SIG-M5 treated with dmso at 0.1 percent for 504 hours (cell line): ENCODE measurements at regions not wholly inside any gene's neighbourhood (a gene's known extent, or its start where the extent isn't known, plus 50 kb on each side); places are given as distances from the start of the nearest gene placed in this dataset.
"Not testable (repeated sequence)": the region's sequence is repeated elsewhere in the genome, so short reads cannot be mapped to it uniquely, and the experiment has no call there.

Experiments
- DNase-seq: peaks from one replicate; lab custom pipeline; 2025; ENCODE audit not compliant: unreplicated experiment; lab: John Stamatoyannopoulos, UW

DNA sequence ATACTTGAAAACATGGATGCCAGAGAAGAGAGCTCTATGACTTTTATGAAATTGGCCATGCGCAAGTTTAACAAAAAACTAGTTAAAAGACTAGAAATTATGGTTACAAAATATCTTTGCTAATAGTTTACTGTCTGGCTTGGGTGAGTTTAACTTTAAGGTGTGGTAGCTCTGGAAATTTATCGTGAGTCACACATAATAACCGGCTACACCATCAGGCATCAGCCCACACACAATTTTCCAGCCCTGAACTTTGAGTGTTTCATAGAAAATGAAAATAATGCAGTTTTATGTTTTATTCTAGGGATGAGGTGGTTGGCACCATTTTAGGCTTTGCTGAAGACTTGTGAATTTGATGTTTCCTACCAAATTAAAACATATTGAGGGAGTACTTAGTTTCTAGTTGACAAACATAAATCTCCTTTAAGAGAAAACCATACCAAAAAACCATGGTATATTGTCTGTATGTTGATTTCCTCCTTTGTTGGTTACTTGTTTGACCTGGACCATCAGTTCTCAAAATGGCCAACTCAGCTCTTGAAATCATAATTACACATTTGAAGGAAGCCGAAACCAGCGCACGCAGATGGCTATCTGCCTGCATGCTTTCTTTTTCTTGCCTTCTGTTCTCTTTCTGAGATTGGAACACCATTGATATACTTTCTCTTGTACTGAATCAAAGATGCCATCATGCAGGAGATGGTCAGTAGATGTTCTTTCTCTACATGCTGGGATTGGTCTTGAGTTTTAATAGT lies 125.1 kb downstream of the AKAP11 start:
- no peak for DNase-seq

DNA sequence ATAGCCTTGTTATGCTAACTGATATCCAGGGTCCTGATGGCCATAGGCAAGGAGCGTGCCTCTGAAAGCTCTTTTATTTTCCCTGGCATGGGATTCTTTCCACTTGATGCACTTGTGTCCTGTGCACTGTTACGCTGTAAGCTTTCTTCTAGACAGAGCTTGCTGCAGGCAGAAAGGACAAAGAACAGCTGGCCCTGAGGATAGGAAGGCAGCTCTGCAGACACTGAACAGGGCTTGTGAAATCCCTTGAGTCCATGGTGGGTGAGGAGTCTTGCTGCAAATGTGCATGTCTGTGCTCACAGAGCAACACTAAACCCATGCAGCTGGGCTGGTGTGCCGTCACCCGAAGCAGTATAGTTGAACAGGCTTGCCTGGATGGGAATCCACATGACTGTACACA lies 126.6 kb downstream of the AKAP11 start:
- no peak for DNase-seq

DNA sequence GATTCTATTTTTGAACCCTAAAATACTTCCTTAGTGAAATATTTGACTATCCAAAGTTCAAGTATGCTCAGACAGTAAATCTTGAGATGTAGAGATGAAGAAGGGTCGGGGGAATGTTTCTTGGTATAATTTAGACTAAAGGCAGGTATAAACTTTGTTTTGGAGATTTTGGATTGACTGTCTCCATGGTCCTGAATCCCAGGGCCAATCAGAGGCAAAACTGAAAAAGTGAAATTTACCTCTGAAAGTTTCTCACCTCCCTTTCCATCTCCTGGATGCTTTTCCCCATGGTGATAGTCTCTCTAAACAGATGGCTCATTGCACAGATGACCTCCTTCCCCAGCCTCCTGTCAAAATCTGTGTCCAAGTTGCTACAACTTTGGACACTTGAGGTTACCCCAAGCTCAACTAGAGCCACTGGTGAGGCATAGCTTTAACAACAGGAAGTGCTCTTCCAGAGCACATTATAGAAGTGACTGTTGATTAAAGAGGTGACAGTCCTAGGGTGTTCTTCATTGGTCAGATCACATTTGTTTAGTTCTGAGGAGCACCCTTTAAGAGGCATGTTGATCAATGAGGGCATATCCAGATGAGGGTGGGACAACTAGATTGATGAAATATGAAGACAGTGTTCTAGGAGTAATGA lies 128.4 kb downstream of the AKAP11 start:
- DNase-seq = no peak

DNA sequence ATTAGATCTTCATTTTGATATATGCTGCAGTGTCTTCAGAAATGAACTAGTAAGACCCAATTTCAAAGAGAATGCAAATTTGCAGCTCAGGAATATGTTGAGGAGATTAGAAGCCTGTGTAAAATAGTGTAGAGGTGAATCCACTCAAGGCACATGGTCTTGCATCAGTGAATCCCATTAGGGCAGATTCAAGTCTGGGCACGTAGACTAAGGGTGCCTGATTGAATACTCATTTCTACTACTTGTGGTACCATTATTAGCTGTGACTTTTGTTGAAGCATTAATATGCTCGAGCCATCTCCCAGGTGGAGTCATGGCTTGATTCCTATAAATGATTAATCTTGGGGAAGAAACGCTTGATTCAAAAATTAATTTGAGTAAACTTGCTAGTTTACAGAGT lies 129.4 kb downstream of the AKAP11 start:
- no peak for DNase-seq

DNA sequence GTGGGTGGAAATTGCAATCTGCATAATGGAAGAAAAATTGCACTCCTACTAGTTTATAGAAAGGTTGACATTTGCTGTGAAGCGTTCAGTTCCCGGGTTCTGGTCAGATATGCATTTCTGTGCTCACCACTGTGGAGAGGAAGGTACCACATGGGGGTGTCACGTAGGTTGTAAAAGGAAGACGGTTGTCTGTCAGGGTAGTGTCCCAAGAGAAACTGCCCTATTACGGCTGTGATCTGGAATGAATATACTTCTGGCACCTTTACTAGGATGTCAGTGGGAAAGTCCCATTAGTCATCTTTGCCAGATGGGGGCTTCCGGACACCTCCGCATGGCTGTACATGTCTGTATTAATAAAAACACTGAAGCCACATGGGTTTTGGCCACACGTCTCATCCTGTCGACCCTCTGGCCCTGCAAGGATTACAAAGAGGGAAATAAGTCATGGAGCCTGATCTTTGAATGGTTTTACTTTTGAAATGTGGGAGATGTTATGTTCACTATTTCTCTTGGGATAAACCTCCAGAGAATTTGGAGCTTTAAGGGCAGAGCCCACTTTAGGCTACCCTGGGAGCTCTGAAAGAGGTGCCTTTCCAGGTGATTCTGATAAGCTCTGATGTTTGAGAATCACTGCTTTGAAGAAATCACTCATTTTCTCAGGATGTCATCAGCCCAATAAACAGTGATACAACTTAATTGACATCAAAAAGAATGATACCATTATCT lies 133.9 kb downstream of the AKAP11 start:
- no peak for DNase-seq

DNA sequence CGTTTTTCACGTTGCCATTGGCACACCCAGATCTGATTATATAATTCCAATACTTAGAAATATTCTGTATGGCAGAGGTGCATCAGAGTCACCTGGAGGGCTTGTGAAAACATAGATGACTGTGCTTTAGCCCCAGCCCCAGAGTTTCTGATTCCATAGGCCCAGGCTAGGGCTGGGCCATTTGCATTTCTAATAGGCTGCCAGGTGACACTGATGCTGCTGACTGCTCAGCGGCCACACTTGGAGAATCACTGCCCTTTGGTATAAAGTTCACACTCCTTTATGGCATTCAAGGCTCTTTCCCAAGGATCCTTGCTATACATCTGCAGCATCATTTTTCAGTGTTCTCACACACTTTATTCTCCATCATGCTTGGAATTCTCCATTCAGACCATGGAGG lies 137.1 kb downstream of the AKAP11 start:
- no peak for DNase-seq

DNA sequence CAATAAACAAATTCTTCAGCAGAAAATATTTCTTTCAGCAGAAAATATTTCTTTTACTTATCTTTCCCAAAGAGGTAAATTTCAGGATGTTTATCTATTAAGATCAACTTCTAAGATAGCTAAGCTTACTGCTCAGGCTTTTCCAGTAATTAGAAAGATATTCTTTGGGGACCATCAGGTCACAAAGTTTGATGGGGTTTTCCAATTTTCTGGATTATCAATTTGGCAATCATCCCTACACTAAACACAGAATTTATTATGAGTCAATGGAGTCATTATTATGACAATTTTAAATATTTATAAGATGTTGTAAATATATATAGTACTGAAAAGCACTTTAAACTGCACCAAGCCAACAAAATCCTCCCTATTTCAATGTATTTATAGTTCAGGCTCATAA lies 137.6 kb downstream of the AKAP11 start:
- DNase-seq = no peak

DNA sequence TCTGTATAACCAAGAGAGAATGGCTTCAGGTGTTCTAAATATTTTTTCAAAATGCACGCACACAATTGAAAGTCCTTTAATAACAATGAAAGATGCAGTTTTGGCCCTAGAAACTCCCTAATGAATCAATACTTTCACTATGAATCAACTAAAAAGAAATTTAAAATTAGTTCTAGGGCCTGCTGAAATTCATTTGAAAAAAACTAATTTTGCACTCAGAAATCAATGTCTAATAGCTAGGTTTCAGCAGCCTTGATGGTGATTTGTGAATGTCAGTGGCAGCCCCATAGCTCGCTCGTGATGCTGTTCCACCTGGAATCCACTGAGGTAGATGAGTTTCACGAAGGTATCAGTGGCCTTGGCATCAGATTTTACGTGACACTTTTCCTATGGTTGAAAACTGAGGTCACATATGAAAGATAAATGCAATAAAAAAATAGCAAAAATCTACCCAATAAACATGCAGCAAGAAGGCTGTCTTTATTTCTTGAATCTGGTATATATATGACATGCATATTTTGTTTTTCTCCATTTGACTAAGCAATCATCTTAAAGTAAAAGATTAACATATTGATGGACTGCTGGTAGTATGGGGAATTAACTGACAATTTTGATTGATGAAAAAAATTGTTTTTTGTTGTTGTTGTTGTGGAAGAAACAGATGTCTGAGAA lies 141.0 kb downstream of the AKAP11 start:
- no peak for DNase-seq

DNA sequence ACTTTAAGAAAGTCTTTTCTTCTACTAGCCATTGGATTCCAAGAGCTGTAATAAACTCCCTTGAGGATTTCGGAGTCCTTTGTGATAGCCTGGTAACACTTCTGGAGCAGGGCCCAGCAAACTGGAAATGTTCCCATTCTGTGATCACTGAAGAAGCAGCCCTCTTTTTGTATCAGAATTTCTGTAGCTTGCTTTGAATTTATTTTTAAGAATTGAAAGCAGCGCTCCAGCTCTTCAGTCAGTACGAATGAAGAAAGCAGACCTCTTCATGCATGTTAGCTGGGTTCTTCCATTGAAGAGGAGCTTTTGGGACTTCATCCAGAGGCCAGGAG lies 141.5 kb downstream of the AKAP11 start:
- no peak for DNase-seq

DNA sequence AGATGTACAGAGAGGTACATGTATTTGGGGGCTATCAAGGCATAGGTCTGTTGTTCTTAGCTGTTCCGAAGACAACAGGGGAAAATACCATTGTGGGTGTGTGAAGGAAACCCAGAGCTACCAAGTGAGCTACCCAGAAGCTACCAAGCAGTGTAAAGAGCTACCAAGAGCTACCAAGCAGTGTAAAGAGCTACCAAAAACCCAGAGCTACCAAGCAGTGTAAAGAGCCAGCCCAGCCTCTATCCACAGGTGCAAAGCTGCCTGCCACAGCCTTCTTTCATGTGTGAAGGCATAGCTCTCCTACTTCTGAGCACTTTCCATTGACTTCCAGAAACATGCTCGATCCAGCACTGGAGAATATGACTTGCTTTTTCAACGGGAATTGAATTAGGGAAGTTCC lies 145.7 kb downstream of the AKAP11 start:
- no peak for DNase-seq

DNA sequence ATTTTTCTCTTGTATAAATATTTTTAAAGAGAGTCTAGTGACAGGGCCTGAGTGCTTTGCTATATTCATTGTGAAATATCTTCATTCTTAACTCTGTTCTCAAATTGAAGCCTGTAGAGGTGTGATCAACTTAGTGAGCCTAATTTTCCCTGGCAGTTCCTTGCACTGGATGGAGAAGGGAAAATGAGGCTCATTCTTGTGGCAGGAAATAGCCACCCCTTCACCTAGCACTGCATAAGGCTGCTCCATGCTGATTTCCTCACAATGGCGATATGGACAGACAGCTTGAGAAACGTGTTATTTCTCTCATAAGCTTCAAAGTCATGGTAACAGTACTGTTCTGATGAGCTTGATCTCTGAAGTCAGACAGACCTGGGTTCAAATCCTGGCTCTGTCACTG lies 146.2 kb downstream of the AKAP11 start:
- no peak for DNase-seq

DNA sequence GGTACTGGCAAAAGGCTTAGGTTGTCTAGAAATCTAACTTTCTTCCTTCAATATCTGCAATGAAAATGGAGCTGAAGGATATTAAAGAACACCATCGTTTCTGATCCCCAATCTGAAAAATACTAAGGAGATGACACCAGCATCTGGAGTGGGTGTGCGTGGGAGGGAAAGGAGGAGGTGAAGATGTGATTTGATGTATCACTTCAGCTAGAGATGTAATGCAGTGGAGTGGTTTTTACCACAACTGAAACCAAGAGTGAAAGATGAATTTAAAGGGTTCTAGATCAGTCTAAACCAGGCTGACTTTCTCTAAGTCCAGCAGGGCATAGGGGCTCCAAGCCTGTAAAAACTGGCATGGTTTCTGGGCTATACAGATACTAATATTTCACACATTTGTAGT lies 148.4 kb downstream of the AKAP11 start:
- no peak for DNase-seq

DNA sequence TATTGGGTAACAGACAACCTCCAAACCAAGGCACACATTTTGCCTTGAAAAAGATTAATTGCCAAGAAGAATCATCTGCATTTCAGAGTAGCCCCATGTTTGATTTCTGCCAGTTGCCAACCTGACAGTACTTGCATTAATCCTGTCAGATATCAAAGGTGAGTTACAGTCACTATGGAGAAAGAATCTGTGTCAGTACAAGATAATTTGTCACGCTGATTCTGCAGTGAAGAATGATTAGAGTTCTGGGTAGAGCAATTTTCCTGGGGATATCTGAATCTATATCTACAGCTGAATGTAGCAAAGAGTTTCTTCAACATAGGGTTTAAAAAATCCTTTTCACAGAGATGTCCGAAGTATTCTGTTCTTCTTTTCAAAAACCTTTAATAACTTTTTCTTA lies 150.7 kb downstream of the AKAP11 start:
- DNase-seq = no peak

DNA sequence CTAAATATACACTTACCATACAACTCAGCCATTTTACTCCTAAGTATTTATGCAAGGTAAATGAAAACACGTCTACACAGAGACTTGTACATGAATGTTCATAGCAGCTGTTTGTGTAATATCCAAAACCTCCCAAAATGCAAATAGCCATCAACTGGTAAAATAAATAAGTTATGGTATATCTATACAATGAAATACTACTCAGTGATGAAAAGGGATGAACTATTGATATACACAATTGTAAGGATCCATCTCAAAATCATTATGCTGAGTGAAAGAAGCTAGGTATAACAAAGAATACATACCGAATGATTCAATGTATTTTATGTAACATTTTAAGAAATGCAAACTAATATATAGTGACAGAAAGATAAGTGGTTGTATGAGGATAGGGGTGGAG lies 149.8 kb upstream of the TNFSF11 start:
- DNase-seq = no peak

DNA sequence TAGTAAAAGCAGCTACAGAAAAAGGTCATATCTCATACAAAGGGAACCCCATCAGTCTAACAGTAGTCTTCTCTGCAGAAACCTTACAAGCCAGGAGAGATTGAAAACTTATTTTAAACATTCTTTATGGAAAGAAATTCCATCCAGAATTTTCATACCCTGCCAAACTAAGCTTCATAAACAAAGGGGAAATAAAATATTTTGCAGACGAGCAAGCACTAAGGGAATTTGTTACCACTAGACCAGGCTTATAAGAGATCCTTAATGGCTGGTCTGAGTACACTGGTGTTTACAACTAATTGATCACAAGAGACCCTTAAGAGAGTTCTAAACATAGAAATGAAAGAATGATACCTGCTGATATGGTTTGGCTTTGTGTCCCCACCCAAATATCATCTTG lies 128.6 kb upstream of the TNFSF11 start:
- DNase-seq = no peak

DNA sequence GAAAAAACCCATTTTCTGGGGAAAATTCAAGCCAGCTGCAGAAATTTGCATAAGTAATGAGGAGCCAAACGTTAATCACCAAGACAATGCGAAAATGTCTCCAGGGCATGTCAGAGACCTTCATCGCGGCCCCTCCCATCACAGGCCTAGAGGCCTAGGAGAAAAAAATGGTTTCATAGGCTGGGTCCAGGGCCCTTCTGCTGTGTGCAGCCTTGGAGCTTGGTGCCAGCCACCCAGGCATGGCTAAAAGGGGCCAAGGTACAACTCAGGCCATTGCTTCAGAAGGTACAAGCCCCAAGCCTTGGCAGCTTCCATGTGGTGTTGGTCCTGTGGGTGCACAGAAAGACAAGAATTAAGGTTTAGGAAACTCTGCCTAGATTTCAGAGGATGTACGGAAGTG lies 127.4 kb upstream of the TNFSF11 start:
- DNase-seq = not testable (repeated sequence)

DNA sequence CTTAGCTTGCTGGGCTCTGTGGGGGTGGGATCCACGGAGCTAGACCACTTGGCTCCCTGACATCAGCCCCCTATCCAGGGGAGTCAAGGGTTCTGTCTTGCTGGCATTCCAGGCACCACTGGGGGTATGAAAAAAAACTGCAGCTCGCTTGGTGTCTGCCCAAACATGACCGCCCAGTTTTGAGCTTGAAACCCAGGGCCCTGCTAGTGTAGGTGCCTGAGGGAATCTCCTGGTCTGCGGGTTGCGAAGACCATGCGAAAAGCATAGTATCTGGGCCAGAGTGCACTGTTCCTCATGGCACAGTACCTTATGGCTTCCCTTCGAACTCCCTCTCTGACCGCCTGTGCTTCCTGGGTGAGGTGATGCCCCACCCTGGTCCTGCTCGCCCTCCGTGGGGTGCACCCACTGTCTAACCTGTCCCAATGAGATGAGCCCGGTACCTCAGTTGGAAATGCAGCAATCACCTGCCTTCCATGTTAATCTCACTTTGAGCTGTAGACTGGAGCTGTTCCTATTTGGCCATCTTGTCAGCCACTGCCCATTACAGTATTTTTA lies 120.8 kb upstream of the TNFSF11 start:
- no peak for DNase-seq

DNA sequence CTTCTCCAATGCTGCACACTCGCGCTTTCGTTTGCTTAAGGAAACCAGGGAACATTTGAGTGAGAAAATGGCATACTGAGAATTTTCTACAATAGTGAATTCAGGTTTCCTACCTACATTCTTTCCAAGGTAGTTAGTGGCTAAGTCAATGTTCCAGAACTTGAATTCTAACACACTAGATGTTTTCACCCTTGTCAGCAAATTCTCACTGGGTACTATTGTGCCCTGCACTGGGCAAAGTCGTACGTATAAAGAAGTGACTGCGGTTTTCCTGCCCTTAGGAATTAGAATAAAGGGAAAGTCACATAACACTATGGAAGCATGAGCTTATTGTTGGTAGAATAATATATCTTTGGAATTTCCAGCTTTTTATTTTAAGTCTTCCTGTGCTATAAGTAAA lies 119.2 kb upstream of the TNFSF11 start:
- no peak for DNase-seq

DNA sequence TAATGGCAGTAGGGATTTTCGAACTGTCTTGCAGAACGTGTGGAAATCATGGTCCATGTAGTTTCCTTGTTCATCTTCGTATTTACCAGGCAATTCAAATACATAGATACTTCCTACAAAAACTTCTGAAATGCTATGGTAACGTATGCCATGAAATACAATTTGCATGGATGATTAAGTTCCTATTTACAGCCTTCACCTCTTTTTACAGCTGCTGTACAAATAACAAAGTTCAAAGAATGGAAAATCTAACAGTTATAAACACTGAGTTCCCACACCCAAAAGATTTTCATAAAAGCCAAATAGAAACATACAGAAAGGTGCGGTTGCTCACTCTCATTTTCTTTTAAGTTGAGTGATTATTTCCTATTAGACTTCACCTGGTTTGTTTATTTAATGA lies 115.8 kb upstream of the TNFSF11 start:
- no peak for DNase-seq

DNA sequence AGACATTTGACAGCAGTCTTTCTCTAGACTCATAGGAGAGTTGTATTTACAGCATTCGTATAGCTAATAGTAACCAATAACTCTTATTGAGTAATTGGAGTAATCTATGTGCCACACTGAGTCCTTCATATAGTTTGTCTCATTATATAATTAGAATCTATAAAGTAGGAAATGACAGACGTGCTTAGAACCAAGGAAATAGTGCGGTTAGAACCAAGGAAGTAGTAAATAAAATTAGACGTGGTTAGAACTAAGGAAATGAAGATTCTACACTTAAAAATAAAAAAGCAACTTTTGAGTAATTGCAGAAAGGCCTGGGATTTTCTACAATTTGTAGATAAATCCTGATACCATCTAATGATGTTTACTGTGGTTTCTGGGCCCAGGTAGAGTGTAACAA lies 107.8 kb upstream of the TNFSF11 start:
- no peak for DNase-seq

DNA sequence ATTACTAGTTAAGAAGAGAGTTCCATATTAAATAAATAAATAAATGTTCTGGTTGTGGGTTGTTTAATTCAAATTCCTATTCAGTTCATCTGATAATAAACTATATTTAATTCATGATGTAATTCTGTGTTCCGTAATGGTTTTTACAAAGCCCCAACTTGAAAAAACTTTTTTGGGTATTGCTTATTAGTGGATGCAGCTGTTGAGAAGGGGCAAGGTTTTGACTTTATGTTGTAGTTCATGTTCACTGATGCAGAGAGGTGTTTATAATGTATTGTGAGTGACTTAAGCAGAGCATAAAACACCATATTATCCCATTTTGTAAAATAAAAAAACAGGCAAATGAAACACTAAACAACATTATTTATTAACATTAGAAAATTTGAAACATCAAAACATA lies 107.3 kb upstream of the TNFSF11 start:
- DNase-seq = no peak

DNA sequence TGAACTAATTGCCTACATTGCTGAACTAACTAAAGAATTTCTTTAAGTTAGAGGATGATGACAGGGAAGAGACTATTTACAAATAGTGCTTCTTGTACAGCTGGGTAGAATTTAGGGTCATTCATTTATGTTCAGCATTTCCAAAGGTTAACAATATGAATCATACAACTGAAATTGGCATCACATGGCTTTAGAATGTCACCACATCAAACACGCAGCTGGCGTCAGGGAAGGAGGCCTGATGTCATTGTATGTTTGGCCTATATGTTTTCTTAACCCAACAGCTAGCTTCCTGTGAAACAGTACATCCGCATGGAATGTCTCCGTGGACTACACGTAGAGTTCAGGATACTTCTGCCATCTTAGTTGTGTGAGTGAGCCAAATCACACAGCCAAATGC lies 99.0 kb upstream of the TNFSF11 start:
- no peak for DNase-seq
